ENCODE measurements at regions not wholly inside any gene's neighbourhood (a gene's known extent, or its start where the extent isn't known, plus 50 kb on each side); places are given as distances from the start of the nearest gene placed in this dataset.

- Histone ChIP-seq H3K4me3 (no peak overlapping the region), H3K27ac (no peak overlapping the region), H3K36me3 (no peaks in the 10 kb centered on the region), H3K9me3 (no peaks in the 10 kb centered on the region), H3K27me3 (no peaks in the 10 kb centered on the region), H3K4me1 (no peaks in the 10 kb centered on the region), H3K9ac (ENCODE audit: low read depth in 2 of 2, low read length in 2 of 2) (no peak overlapping the region)
- intact Hi-C loops (cut with DNase I) = no loop called here
- TF ChIP-seq, protein P1, sequence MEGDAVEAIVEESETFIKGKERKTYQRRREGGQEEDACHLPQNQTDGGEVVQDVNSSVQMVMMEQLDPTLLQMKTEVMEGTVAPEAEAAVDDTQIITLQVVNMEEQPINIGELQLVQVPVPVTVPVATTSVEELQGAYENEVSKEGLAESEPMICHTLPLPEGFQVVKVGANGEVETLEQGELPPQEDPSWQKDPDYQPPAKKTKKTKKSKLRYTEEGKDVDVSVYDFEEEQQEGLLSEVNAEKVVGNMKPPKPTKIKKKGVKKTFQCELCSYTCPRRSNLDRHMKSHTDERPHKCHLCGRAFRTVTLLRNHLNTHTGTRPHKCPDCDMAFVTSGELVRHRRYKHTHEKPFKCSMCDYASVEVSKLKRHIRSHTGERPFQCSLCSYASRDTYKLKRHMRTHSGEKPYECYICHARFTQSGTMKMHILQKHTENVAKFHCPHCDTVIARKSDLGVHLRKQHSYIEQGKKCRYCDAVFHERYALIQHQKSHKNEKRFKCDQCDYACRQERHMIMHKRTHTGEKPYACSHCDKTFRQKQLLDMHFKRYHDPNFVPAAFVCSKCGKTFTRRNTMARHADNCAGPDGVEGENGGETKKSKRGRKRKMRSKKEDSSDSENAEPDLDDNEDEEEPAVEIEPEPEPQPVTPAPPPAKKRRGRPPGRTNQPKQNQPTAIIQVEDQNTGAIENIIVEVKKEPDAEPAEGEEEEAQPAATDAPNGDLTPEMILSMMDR (IDR thresholded peaks at IDR 0.05) = no peak
- no peak for DNase-seq
Observed at GRCh38 chr10:108434559-108435252, 1270.2 kb upstream of the SORCS1 start.

- Histone ChIP-seq H3K27ac (no peak overlapping the region), H3K4me3 (no peak overlapping the region), H3K9ac (ENCODE audit: low read depth in 2 of 2, low read length in 2 of 2) (no peak overlapping the region), H3K27me3 (no peaks in the 10 kb centered on the region), H3K4me1 (no peaks in the 10 kb centered on the region), H3K9me3 (no peaks in the 10 kb centered on the region), H3K36me3 (no peaks in the 10 kb centered on the region)
- TF ChIP-seq, protein P1 (IDR thresholded peaks at IDR 0.05) = no peak
- intact Hi-C loops (cut with DNase I) = no loop called here
- no peak for DNase-seq
Observed at GRCh38 chr10:108427146-108427545, 1262.6 kb upstream of the SORCS1 start.

GRCh38 chr10:108425283-108425964 lies 1260.9 kb upstream of the SORCS1 start:
- DNase-seq = no peak
- Histone ChIP-seq H3K36me3 (no peaks in the 10 kb centered on the region), H3K4me3 (no peak overlapping the region), H3K27me3 (no peaks in the 10 kb centered on the region), H3K9ac (ENCODE audit: low read depth in 2 of 2, low read length in 2 of 2) (no peak overlapping the region), H3K4me1 (no peaks in the 10 kb centered on the region), H3K27ac (no peak overlapping the region), H3K9me3 (no peaks in the 10 kb centered on the region)
- intact Hi-C loops (cut with DNase I) = no loop called here
- TF ChIP-seq, protein P1 (IDR thresholded peaks at IDR 0.05) = no peak

- Histone ChIP-seq H3K9me3 (no peaks in the 10 kb centered on the region), H3K27me3 (no peaks in the 10 kb centered on the region), H3K27ac (no peak overlapping the region), H3K36me3 (no peaks in the 10 kb centered on the region), H3K4me3 (no peak overlapping the region), H3K9ac (ENCODE audit: low read depth in 2 of 2, low read length in 2 of 2) (no peak overlapping the region), H3K4me1 (no peaks in the 10 kb centered on the region)
- intact Hi-C loops (cut with DNase I) = no loop called here
- no peak for DNase-seq
- TF ChIP-seq, protein P1 (IDR thresholded peaks at IDR 0.05) = no peak
Observed at GRCh38 chr10:108424656-108425055, 1260.2 kb upstream of the SORCS1 start.

DNA sequence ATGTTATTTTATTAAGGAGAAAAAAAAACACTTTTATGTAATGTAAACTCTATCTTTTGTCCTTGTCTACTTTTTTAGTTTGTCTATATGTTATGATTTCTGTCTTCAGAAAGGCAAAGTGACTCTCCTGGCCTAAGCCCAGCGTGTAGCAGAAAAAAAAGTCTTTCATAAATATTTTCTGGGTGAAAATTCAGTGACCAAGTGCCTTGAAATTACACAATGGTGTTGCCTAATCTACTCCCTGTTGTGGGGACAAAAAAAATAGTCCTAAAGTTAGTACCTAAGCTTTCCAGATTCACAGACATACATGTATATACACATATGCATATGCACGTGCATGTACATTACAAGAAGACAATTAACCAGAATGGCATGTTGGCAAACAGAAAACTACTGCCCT lies 1257.8 kb upstream of the SORCS1 start:
- Histone ChIP-seq H3K27me3 (no peaks in the 10 kb centered on the region), H3K36me3 (no peaks in the 10 kb centered on the region), H3K4me1 (no peaks in the 10 kb centered on the region), H3K4me3 (no peak overlapping the region), H3K9ac (ENCODE audit: low read depth in 2 of 2, low read length in 2 of 2) (no peak overlapping the region), H3K9me3 (no peaks in the 10 kb centered on the region), H3K27ac (no peak overlapping the region)
- TF ChIP-seq, protein P1 (IDR thresholded peaks at IDR 0.05) = no peak
- no peak for DNase-seq
- intact Hi-C loops (cut with DNase I) = no loop called here

Measured in colonic mucosa (tissue), 4 donors.